VCaP (cell line): ENCODE measurements at regions not wholly inside any gene's neighbourhood (a gene's known extent, or its start where the extent isn't known, plus 50 kb on each side); places are given as distances from the start of the nearest gene placed in this dataset.

Experiments used
- H3K27ac ChIP-seq: fragments of 450-650 bp; 2 replicates; pipeline ENCODE4 v1.5.1; 2017
- CTCF ChIP-seq: fragments of 450-650 bp; conservative IDR thresholded peaks from 2 replicates; pipeline ENCODE4 v1.5.1; 2017; ENCODE audit warnings: mild to moderate bottlenecking, moderate library complexity

- no peak overlapping the region for H3K27ac ChIP-seq
- no peak for TF ChIP-seq CTCF
Measured at GRCh38 chr5:13186177-13186576, 758.3 kb downstream of the DNAH5 start.

- TF ChIP-seq CTCF: no peak
- H3K27ac ChIP-seq: no peak overlapping the region
Measured at GRCh38 chr5:13179407-13180087, 764.9 kb downstream of the DNAH5 start.

GRCh38 chr5:13143630-13144029 is 800.9 kb downstream of the DNAH5 start:
- TF ChIP-seq CTCF: no peak
- no peak overlapping the region for H3K27ac ChIP-seq

GRCh38 chr5:13143214-13143613 is 801.3 kb downstream of the DNAH5 start:
- H3K27ac ChIP-seq: no peak overlapping the region
- no peak for TF ChIP-seq CTCF

GRCh38 chr5:13133951-13134350 is 810.5 kb downstream of the DNAH5 start:
- H3K27ac ChIP-seq: no peak overlapping the region
- TF ChIP-seq CTCF: no peak

GRCh38 chr5:13115476-13115875 is 829.0 kb downstream of the DNAH5 start:
- TF ChIP-seq CTCF: no peak
- no peak overlapping the region for H3K27ac ChIP-seq

- no peak overlapping the region for H3K27ac ChIP-seq
- TF ChIP-seq CTCF: no peak
Measured at GRCh38 chr5:13108265-13108664, 836.2 kb downstream of the DNAH5 start.
